ENCODE measurements at regions not wholly inside any gene's neighbourhood (a gene's known extent, or its start where the extent isn't known, plus 50 kb on each side); places are given as distances from the start of the nearest gene placed in this dataset.
"Not testable (repeated sequence)": the region's sequence is repeated elsewhere in the genome, so short reads cannot be mapped to it uniquely, and the experiment has no call there.

- H3K9me3 Mint-ChIP-seq, result peaks cover 17% of the 10 kb centered on the region
- peaks cover 6% of the 10 kb centered on the region for H3K36me3 Mint-ChIP-seq (ENCODE audit: insufficient read depth)
- H3K4me3 Mint-ChIP-seq, result no peak overlapping the region
- DNase-seq (no peak), ATAC-seq (no peak)
- no peaks in the 10 kb centered on the region for H3K4me1 Mint-ChIP-seq (ENCODE audit: low read depth)
- peaks cover 3% of the 10 kb centered on the region for H3K27me3 Mint-ChIP-seq (ENCODE audit: low read depth)
Observed at GRCh38 chr7:93027044-93027443, 90.7 kb downstream of the SAMD9 start.

- Mint-ChIP-seq H3K9me3 (peaks cover 11% of the 10 kb centered on the region), H3K4me1 (ENCODE audit: low read depth) (no peaks in the 10 kb centered on the region), H3K27me3 (ENCODE audit: low read depth) (peaks cover 3% of the 10 kb centered on the region), H3K4me3 (no peak overlapping the region), H3K36me3 (ENCODE audit: insufficient read depth) (peaks cover 6% of the 10 kb centered on the region)
- DNase-seq (no peak), ATAC-seq (no peak)
Observed at GRCh38 chr7:93026425-93026824, 91.4 kb downstream of the SAMD9 start.

GRCh38 chr7:93025389-93025788 is 92.4 kb downstream of the SAMD9 start:
- H3K36me3 Mint-ChIP-seq (ENCODE audit: insufficient read depth), result no peaks in the 10 kb centered on the region
- H3K9me3 Mint-ChIP-seq, result peaks cover 3% of the 10 kb centered on the region
- H3K4me1 Mint-ChIP-seq (ENCODE audit: low read depth), result no peaks in the 10 kb centered on the region
- no peak for DNase-seq
- no peak overlapping the region for H3K4me3 Mint-ChIP-seq
- H3K27me3 Mint-ChIP-seq (ENCODE audit: low read depth), result peaks cover 3% of the 10 kb centered on the region
- no peak for ATAC-seq

GRCh38 chr7:93022931-93023478 is 94.8 kb downstream of the SAMD9 start:
- H3K4me1 Mint-ChIP-seq (ENCODE audit: low read depth); H3K27me3 Mint-ChIP-seq (ENCODE audit: low read depth); H3K36me3 Mint-ChIP-seq (ENCODE audit: insufficient read depth); H3K9me3 Mint-ChIP-seq; DNase-seq; H3K4me3 Mint-ChIP-seq; ATAC-seq: not testable (repeated sequence)

- peaks cover 3% of the 10 kb centered on the region for H3K27me3 Mint-ChIP-seq (ENCODE audit: low read depth)
- no peaks in the 10 kb centered on the region for H3K9me3 Mint-ChIP-seq
- H3K36me3 Mint-ChIP-seq (ENCODE audit: insufficient read depth), result no peaks in the 10 kb centered on the region
- H3K4me3 Mint-ChIP-seq, result no peak overlapping the region
- ATAC-seq, result no peak
- DNase-seq, result no peak
- H3K4me1 Mint-ChIP-seq (ENCODE audit: low read depth), result peaks cover 3% of the 10 kb centered on the region
Observed at GRCh38 chr7:93021748-93022147, 96.0 kb downstream of the SAMD9 start.

- Mint-ChIP-seq H3K9me3 (no peaks in the 10 kb centered on the region), H3K36me3 (ENCODE audit: insufficient read depth) (no peaks in the 10 kb centered on the region), H3K4me3 (no peak overlapping the region), H3K27me3 (ENCODE audit: low read depth) (no peaks in the 10 kb centered on the region), H3K4me1 (ENCODE audit: low read depth) (peaks cover 10% of the 10 kb centered on the region)
- ATAC-seq (no peak), DNase-seq (no peak)
Observed at GRCh38 chr7:93018716-93019115, 99.1 kb downstream of the SAMD9 start.

- Mint-ChIP-seq H3K36me3 (ENCODE audit: insufficient read depth) (no peaks in the 10 kb centered on the region), H3K27me3 (ENCODE audit: low read depth) (no peaks in the 10 kb centered on the region), H3K4me1 (ENCODE audit: low read depth) (peaks cover 10% of the 10 kb centered on the region), H3K4me3 (no peak overlapping the region), H3K9me3 (no peaks in the 10 kb centered on the region)
- no peak for DNase-seq
- no peak for ATAC-seq
Observed at GRCh38 chr7:93016681-93017381, 100.9 kb downstream of the SAMD9 start.

GRCh38 chr7:93015779-93016481 is 101.8 kb downstream of the SAMD9 start:
- H3K9me3 Mint-ChIP-seq, result no peaks in the 10 kb centered on the region
- DNase-seq (no peak), ATAC-seq (no peak)
- no peaks in the 10 kb centered on the region for H3K36me3 Mint-ChIP-seq (ENCODE audit: insufficient read depth)
- peaks cover 10% of the 10 kb centered on the region for H3K4me1 Mint-ChIP-seq (ENCODE audit: low read depth)
- H3K27me3 Mint-ChIP-seq (ENCODE audit: low read depth), result peaks cover 2% of the 10 kb centered on the region
- no peak overlapping the region for H3K4me3 Mint-ChIP-seq

GRCh38 chr7:93015101-93015778 is 102.5 kb downstream of the SAMD9 start:
- no peaks in the 10 kb centered on the region for H3K36me3 Mint-ChIP-seq (ENCODE audit: insufficient read depth)
- H3K27me3 Mint-ChIP-seq (ENCODE audit: low read depth), result peaks cover 2% of the 10 kb centered on the region
- H3K9me3 Mint-ChIP-seq, result no peaks in the 10 kb centered on the region
- DNase-seq (no peak), ATAC-seq (no peak)
- no peak overlapping the region for H3K4me3 Mint-ChIP-seq
- peaks cover 10% of the 10 kb centered on the region for H3K4me1 Mint-ChIP-seq (ENCODE audit: low read depth)

GRCh38 chr7:93014410-93014809 is 103.4 kb downstream of the SAMD9 start:
- H3K4me3 Mint-ChIP-seq, result no peak overlapping the region
- DNase-seq, result no peak
- no peaks in the 10 kb centered on the region for H3K36me3 Mint-ChIP-seq (ENCODE audit: insufficient read depth)
- peaks cover 2% of the 10 kb centered on the region for H3K27me3 Mint-ChIP-seq (ENCODE audit: low read depth)
- no peaks in the 10 kb centered on the region for H3K9me3 Mint-ChIP-seq
- H3K4me1 Mint-ChIP-seq (ENCODE audit: low read depth), result peaks cover 10% of the 10 kb centered on the region
- ATAC-seq, result no peak

GRCh38 chr7:93013446-93014061 is 104.2 kb downstream of the SAMD9 start:
- peaks cover 2% of the 10 kb centered on the region for H3K27me3 Mint-ChIP-seq (ENCODE audit: low read depth)
- H3K4me3 Mint-ChIP-seq, result no peak overlapping the region
- peaks cover 10% of the 10 kb centered on the region for H3K4me1 Mint-ChIP-seq (ENCODE audit: low read depth)
- no peaks in the 10 kb centered on the region for H3K9me3 Mint-ChIP-seq
- H3K36me3 Mint-ChIP-seq (ENCODE audit: insufficient read depth), result no peaks in the 10 kb centered on the region
- ATAC-seq (no peak), DNase-seq (no peak)

GRCh38 chr7:93011351-93012294 is 106.2 kb downstream of the SAMD9 start:
- Mint-ChIP-seq H3K9me3 (no peaks in the 10 kb centered on the region), H3K27me3 (ENCODE audit: low read depth) (peaks cover 5% of the 10 kb centered on the region), H3K36me3 (ENCODE audit: insufficient read depth) (no peaks in the 10 kb centered on the region), H3K4me3 (no peak overlapping the region), H3K4me1 (ENCODE audit: low read depth) (peaks cover 7% of the 10 kb centered on the region)
- ATAC-seq, result no peak
- no peak for DNase-seq

- H3K4me3 Mint-ChIP-seq, result no peak overlapping the region
- H3K27me3 Mint-ChIP-seq (ENCODE audit: low read depth), result peaks cover 9% of the 10 kb centered on the region
- H3K9me3 Mint-ChIP-seq, result no peaks in the 10 kb centered on the region
- DNase-seq (no peak), ATAC-seq (no peak)
- no peaks in the 10 kb centered on the region for H3K4me1 Mint-ChIP-seq (ENCODE audit: low read depth)
- H3K36me3 Mint-ChIP-seq (ENCODE audit: insufficient read depth), result no peaks in the 10 kb centered on the region
Observed at GRCh38 chr7:93008833-93009232, 108.9 kb downstream of the SAMD9 start.
